H1 (cell line): ENCODE measurements at regions not wholly inside any gene's neighbourhood (a gene's known extent, or its start where the extent isn't known, plus 50 kb on each side); places are given as distances from the start of the nearest gene placed in this dataset.

ENCODE experiments used
- CTCF ChIA-PET: fragments of 300-600 bp; sonication (Branson Sonifier 250); formaldehyde crosslinking; loops from one replicate; lab custom pipeline; 2021; ENCODE audit not compliant: partially characterized antibody; lab: Charles Lee
- POLR2A ChIA-PET: fragments of 300-600 bp; sonication (Branson Sonifier 250); formaldehyde crosslinking; loops from one replicate; lab custom pipeline; 2021; ENCODE audit warnings: inconsistent platforms; ENCODE audit not compliant: partially characterized antibody; lab: Charles Lee
- DNase-seq, 2 experiments: peaks; one replicate each; pipeline versions ENCODE4 v3.0.0 to v3.0.0-alpha.2; 2010 to 2022; ENCODE audit warnings: low spot score in 2 of 2, low read depth in 1 of 2, mixed read lengths in 1 of 2
- FAIRE-seq: peaks from 2 replicates; lab custom pipeline; 2011; peaks lifted over from hg19 to GRCh38; lab: Jason Lieb, UNC
- H2AFZ ChIP-seq: 2 replicates; pipeline ENCODE4 v1.8.1; 2012; ENCODE audit warnings: low read length, inconsistent platforms
- H2AK5ac ChIP-seq: 2 replicates; pipeline ENCODE4 v1.6.1; 2013; ENCODE audit warnings: low read depth, low read length
- H2BK120ac ChIP-seq: replicated peaks from 2 replicates; pipeline ENCODE3; 2013; ENCODE audit warnings: low read depth, low read length, inconsistent platforms
- H2BK12ac ChIP-seq: 2 replicates; pipeline ENCODE4 v1.6.1; 2013; ENCODE audit warnings: low read depth, low read length
- H2BK15ac ChIP-seq: 2 replicates; pipeline ENCODE4 v1.6.1; 2013; ENCODE audit warnings: low read length
- H2BK20ac ChIP-seq: 2 replicates; pipeline ENCODE4 v1.6.1; 2013; ENCODE audit warnings: low read length
- H2BK5ac ChIP-seq: 2 replicates; pipeline ENCODE4 v1.6.1; 2013; ENCODE audit warnings: low read depth, low read length
- H3K14ac ChIP-seq: 2 replicates; pipeline ENCODE4 v1.6.1; 2013; ENCODE audit warnings: inconsistent platforms; ENCODE audit not compliant: insufficient read length
- H3K18ac ChIP-seq: 2 replicates; pipeline ENCODE4 v1.6.1; 2013; ENCODE audit warnings: low read length; ENCODE audit errors: extremely low read depth
- H3K23ac ChIP-seq: 2 replicates; pipeline ENCODE4 v1.6.1; 2013; ENCODE audit warnings: inconsistent platforms; ENCODE audit not compliant: insufficient read length
- H3K23me2 ChIP-seq: 2 replicates; pipeline ENCODE4 v1.6.1; 2013; ENCODE audit warnings: low read depth, low read length
- H3K27ac ChIP-seq: 2 replicates; pipeline ENCODE4 v1.6.1; 2011; ENCODE audit warnings: low read depth, low read length, inconsistent platforms
- H3K27me3 ChIP-seq, 4 experiments: replicated peaks in 1 of 4; 1 replicate in 1 of 4; 2 replicates in 3 of 4; pipeline versions ENCODE4 v1.6.1 to v1.8.1; 2011 to 2013; ENCODE audit warnings: low read length in 3 of 4, mild to moderate bottlenecking in 3 of 4, inconsistent platforms in 2 of 4, mixed read lengths in 2 of 4, moderate library complexity in 1 of 4; ENCODE audit not compliant: control insufficient read depth in 3 of 4, insufficient read depth in 3 of 4; ENCODE audit errors: extremely low read depth in 1 of 4
- H3K36me3 ChIP-seq, 4 experiments: 2 replicates each; pipeline versions ENCODE4 v1.6.1 to v1.8.1; 2011 to 2013; ENCODE audit warnings: mild to moderate bottlenecking in 4 of 4, low read length in 3 of 4, moderate library complexity in 2 of 4, control low read depth in 1 of 4, inconsistent platforms in 1 of 4; ENCODE audit not compliant: insufficient read depth in 4 of 4, control insufficient read depth in 2 of 4
- H3K4ac ChIP-seq: replicated peaks from 2 replicates; pipeline ENCODE3; 2013; ENCODE audit warnings: low read length, low read depth, mixed read lengths, inconsistent platforms; ENCODE audit not compliant: insufficient read length
- H3K4me1 ChIP-seq, 4 experiments: replicated peaks in 1 of 4; 1 replicate in 1 of 4; 2 replicates in 3 of 4; pipeline versions ENCODE4 v1.6.1 to v1.8.1; 2011 to 2013; ENCODE audit warnings: low read length in 3 of 4, inconsistent platforms in 2 of 4, mixed read lengths in 1 of 4; ENCODE audit not compliant: insufficient read depth in 4 of 4, control insufficient read depth in 3 of 4
- H3K4me2 ChIP-seq, 2 experiments: 2 replicates each; pipeline versions ENCODE4 v1.6.1 to v1.8.1; 2011 to 2013; ENCODE audit warnings: low read depth in 2 of 2, low read length in 2 of 2, control low read depth in 1 of 2, inconsistent platforms in 1 of 2, mild to moderate bottlenecking in 1 of 2; ENCODE audit not compliant: insufficient read depth in 1 of 2
- H3K4me3 ChIP-seq, 4 experiments: fragments of 200-600, 300-600 bp in 1 of 4; sonication (generic), shearing (Covaris generic), sonication (Bioruptor Twin) in 1 of 4; 2 replicates each; pipeline versions ENCODE4 v1.5.1 to v1.8.1; 2011 to 2016; ENCODE audit warnings: low read length in 4 of 4, low read depth in 3 of 4, control low read depth in 2 of 4, inconsistent platforms in 2 of 4, mild to moderate bottlenecking in 2 of 4, mixed read lengths in 1 of 4, moderate library complexity in 1 of 4; ENCODE audit not compliant: insufficient read depth in 2 of 4; ENCODE audit errors: extremely low read depth in 1 of 4
- H3K56ac ChIP-seq: replicated peaks from 2 replicates; pipeline ENCODE3; 2013; ENCODE audit warnings: low read depth, mild to moderate bottlenecking, mixed read lengths, low read length, inconsistent platforms; ENCODE audit not compliant: insufficient read length
- H3K79me1 ChIP-seq: 2 replicates; pipeline ENCODE4 v1.6.1; 2013; ENCODE audit warnings: low read depth, low read length, control low read depth
- H3K79me2 ChIP-seq, 2 experiments: 2 replicates each; pipeline versions ENCODE4 v1.6.1 to v1.8.1; 2012 to 2013; ENCODE audit warnings: low read length in 2 of 2, mild to moderate bottlenecking in 2 of 2, inconsistent platforms in 1 of 2; ENCODE audit not compliant: insufficient read depth in 2 of 2, control insufficient read depth in 1 of 2
- H3K9ac ChIP-seq, 4 experiments: replicated peaks in 1 of 4; 1 replicate in 1 of 4; 2 replicates in 3 of 4; pipeline versions ENCODE4 v1.6.1 to v1.8.1; 2011 to 2013; ENCODE audit warnings: low read depth in 3 of 4, low read length in 3 of 4, control low read depth in 2 of 4, mild to moderate bottlenecking in 2 of 4, moderate library complexity in 2 of 4, inconsistent platforms in 1 of 4; ENCODE audit errors: extremely low read depth in 1 of 4
- H3K9me3 ChIP-seq, 2 experiments: 2 replicates each; pipeline versions ENCODE4 v1.6.1 to v1.8.1; 2012 to 2013; ENCODE audit warnings: mild to moderate bottlenecking in 2 of 2, moderate library complexity in 2 of 2, control low read depth in 1 of 2, inconsistent platforms in 1 of 2, low read depth in 1 of 2, low read length in 1 of 2, mixed read lengths in 1 of 2; ENCODE audit not compliant: insufficient read depth in 2 of 2
- H4K20me1 ChIP-seq, 2 experiments: replicated peaks in 1 of 2; 2 replicates each; pipeline versions ENCODE3 to v1.8.1; 2011 to 2013; ENCODE audit warnings: inconsistent platforms in 2 of 2, low read length in 2 of 2, mild to moderate bottlenecking in 1 of 2; ENCODE audit not compliant: insufficient read depth in 2 of 2, control insufficient read depth in 1 of 2
- H4K5ac ChIP-seq: 2 replicates; pipeline ENCODE4 v1.6.1; 2013; ENCODE audit warnings: low read length, low read depth, mixed read lengths, inconsistent platforms; ENCODE audit not compliant: insufficient read length
- H4K8ac ChIP-seq: 2 replicates; pipeline ENCODE4 v1.8.0; 2013; ENCODE audit warnings: mild to moderate bottlenecking, moderate library complexity, low read length, inconsistent platforms; ENCODE audit not compliant: insufficient read depth; ENCODE audit errors: extremely low read depth
- H4K91ac ChIP-seq: replicated peaks from 2 replicates; pipeline ENCODE3; 2013; ENCODE audit warnings: low read length, mixed read lengths, inconsistent platforms; ENCODE audit not compliant: insufficient read length
- ASH2L ChIP-seq: fragments of 200-600, 300-600 bp; sonication (generic); IDR thresholded peaks from one replicate; pipeline ENCODE4 v1.7.1; 2017; ENCODE audit warnings: low read length
- CEBPB ChIP-seq: IDR thresholded peaks from 2 replicates; pipeline ENCODE4 v1.6.1; 2012; ENCODE audit warnings: low read depth, low read length
- EZH2 ChIP-seq: fragments of 200-600 bp; sonication (generic); IDR thresholded peaks from 2 replicates; pipeline ENCODE4 v1.7.1; 2012; ENCODE audit warnings: low read depth, mild to moderate bottlenecking, moderate library complexity, low read length, inconsistent platforms; ENCODE audit not compliant: severe bottlenecking
- JUN ChIP-seq: IDR thresholded peaks from 2 replicates; pipeline ENCODE4 v1.6.1; 2011; ENCODE audit warnings: low read depth, mild to moderate bottlenecking, improper control_type of control experiment, low read length
- RAD21 ChIP-seq, 2 experiments: IDR thresholded peaks in 1 of 2; conservative IDR thresholded peaks in 1 of 2; 2 replicates each; pipeline ENCODE4 v1.6.1; 2011; ENCODE audit warnings: low read depth in 2 of 2, low read length in 2 of 2, improper control_type of control experiment in 1 of 2, inconsistent platforms in 1 of 2, mild to moderate bottlenecking in 1 of 2, moderate library complexity in 1 of 2
- TAF1 ChIP-seq: IDR thresholded peaks from 2 replicates; pipeline ENCODE4 v1.6.1; 2011; ENCODE audit warnings: mild to moderate bottlenecking, low read depth, low read length
- WGBS, 2 experiments: shearing (Covaris generic) in 1 of 2; methylation state at CpG; one replicate each; pipeline versions ENCODE4 v1.1.6 to v1.1.7; 2013 to 2015; ENCODE audit warnings: low lambda C conversion rate in 2 of 2, mixed read lengths in 2 of 2, inconsistent platforms in 1 of 2, low coverage in 1 of 2, missing lambda C conversion rate in 1 of 2; ENCODE audit not compliant: insufficient replicate concordance in 2 of 2, insufficient coverage in 1 of 2, insufficient read length in 1 of 2; ENCODE audit errors: extremely low coverage in 1 of 2, missing lambda C conversion rate in 1 of 2; 5-methylcytosine and 5-hydroxymethylcytosine counted together
- TF ChIP-seq, protein P1 (sequence below), 3 experiments: IDR thresholded peaks; 1 replicate in 2 of 3; 2 replicates in 1 of 3; pipeline versions ENCODE4 v1.5.1 to v1.6.1; 2011; ENCODE audit warnings: low read length in 3 of 3, mild to moderate bottlenecking in 3 of 3, inconsistent platforms in 2 of 3, low read depth in 1 of 3, moderate library complexity in 1 of 3; ENCODE audit not compliant: insufficient read depth in 1 of 3; ENCODE audit errors: control extremely low read depth in 1 of 3

DNA sequence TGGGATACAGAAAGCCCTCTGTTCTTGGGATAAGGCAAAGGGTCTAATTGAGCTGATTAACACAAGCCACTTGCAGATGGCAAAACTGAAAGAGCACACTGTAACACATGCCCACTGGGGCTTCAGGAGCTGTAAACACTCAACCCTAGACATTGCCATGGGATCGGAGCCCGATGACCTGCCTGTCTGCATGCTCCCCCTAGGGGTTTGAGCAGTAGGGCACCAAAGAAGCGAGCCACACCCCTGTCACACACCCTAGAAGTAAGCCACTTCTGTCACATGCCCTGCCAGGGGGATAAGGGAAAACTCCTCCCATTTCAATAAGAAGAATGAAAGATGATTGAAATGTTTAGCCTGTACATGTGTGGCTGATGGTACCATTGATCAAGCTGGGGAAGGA, 81.3 kb upstream of the IRX6 start:
- Histone ChIP-seq H3K4ac (no peak overlapping the region), H3K27me3 (no peaks in the 10 kb centered on the region), H3K4me1 (peaks cover 0 to 2% (median 0%) of the 10 kb centered on the region in 4 experiments; a peak in 3 of 7 replicates), H4K91ac (no peak overlapping the region), H2AFZ (no peak overlapping the region), H3K9me3 (no peaks in the 10 kb centered on the region), H2BK12ac (0 out of 2 replicates have a peak overlapping the region, but pooled peaks have one; percentile 53), H2BK120ac (no peak overlapping the region), H3K79me1 (no peaks in the 10 kb centered on the region), H2BK5ac (no peak overlapping the region), H3K18ac (no peak overlapping the region), H3K23ac (no peak overlapping the region), H3K4me2 (no peak overlapping the region), H3K36me3 (no peaks in the 10 kb centered on the region), H3K14ac (no peak overlapping the region), H2BK15ac (no peak overlapping the region), H3K56ac (no peak overlapping the region), H2BK20ac (no peak overlapping the region), H3K23me2 (no peaks in the 10 kb centered on the region), H2AK5ac (no peak overlapping the region), H3K27ac (no peak overlapping the region), H4K20me1 (no peaks in the 10 kb centered on the region), H3K9ac (no peak overlapping the region), H4K5ac (no peak overlapping the region), H3K4me3 (no peak overlapping the region), H3K79me2 (no peaks in the 10 kb centered on the region), H4K8ac (no peak overlapping the region; the same call in 1 of the 2 replicates)
- TF ChIP-seq CEBPB (no peak), RAD21 (IDR thresholded peaks at IDR 0.05 in 1 of 2, conservative IDR thresholded peaks at IDR 0.05 in 1 of 2; ENCODE audit: low read depth in 2 of 2, low read length in 2 of 2) (peak; percentile 31 to 56; a peak in 3 of 4 replicates), TAF1 (no peak), EZH2 (no peak), JUN (no peak), ASH2L (no peak)
- TF ChIP-seq, protein P1, sequence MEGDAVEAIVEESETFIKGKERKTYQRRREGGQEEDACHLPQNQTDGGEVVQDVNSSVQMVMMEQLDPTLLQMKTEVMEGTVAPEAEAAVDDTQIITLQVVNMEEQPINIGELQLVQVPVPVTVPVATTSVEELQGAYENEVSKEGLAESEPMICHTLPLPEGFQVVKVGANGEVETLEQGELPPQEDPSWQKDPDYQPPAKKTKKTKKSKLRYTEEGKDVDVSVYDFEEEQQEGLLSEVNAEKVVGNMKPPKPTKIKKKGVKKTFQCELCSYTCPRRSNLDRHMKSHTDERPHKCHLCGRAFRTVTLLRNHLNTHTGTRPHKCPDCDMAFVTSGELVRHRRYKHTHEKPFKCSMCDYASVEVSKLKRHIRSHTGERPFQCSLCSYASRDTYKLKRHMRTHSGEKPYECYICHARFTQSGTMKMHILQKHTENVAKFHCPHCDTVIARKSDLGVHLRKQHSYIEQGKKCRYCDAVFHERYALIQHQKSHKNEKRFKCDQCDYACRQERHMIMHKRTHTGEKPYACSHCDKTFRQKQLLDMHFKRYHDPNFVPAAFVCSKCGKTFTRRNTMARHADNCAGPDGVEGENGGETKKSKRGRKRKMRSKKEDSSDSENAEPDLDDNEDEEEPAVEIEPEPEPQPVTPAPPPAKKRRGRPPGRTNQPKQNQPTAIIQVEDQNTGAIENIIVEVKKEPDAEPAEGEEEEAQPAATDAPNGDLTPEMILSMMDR (IDR thresholded peaks at IDR 0.05; ENCODE audit: control extremely low read depth in 1 of 3, insufficient read depth in 1 of 3, low read depth in 1 of 3, low read length in 3 of 3), result peak; percentile 26 to 54 (median 47); a peak in 3 of 4 replicates
- ChIA-PET CTCF (interaction anchor here (0.6 to 2.2 kb wide), 13 partner anchors 9 to 134 kb away, joined by 3 to 6 read pairs (median 4); partner anchors contain the start of gene IRX6), POLR2A (interaction anchor here (0.8 kb wide), 1 partner anchor 131 kb away, joined by 3 read pairs; no protein-coding TSS in a partner anchor)
- WGBS, 2 experiments, result 83% methylated on average over 3 of the region's 3 CpGs; no CpG with 5 or more reads in 1 of the 2 experiments
- FAIRE-seq, result no peak
- DNase-seq, result no peak
